HL-60/S4 treated with retinoic acid at 250 ng/mL for 4 days and 3 days (cell line): ENCODE measurements at regions not wholly inside any gene's neighbourhood (a gene's known extent, or its start where the extent isn't known, plus 50 kb on each side); places are given as distances from the start of the nearest gene placed in this dataset.
"Not testable (repeated sequence)": the region's sequence is repeated elsewhere in the genome, so short reads cannot be mapped to it uniquely, and the experiment has no call there.

Experiments
- in situ Hi-C: fragments of 300-500 bp; cut with MboI; formaldehyde crosslinking; loops from 2 replicates; pipeline ENCODE4 v1.7.0; 2022; ENCODE audit warnings: low sequenced_read_pairs

DNA sequence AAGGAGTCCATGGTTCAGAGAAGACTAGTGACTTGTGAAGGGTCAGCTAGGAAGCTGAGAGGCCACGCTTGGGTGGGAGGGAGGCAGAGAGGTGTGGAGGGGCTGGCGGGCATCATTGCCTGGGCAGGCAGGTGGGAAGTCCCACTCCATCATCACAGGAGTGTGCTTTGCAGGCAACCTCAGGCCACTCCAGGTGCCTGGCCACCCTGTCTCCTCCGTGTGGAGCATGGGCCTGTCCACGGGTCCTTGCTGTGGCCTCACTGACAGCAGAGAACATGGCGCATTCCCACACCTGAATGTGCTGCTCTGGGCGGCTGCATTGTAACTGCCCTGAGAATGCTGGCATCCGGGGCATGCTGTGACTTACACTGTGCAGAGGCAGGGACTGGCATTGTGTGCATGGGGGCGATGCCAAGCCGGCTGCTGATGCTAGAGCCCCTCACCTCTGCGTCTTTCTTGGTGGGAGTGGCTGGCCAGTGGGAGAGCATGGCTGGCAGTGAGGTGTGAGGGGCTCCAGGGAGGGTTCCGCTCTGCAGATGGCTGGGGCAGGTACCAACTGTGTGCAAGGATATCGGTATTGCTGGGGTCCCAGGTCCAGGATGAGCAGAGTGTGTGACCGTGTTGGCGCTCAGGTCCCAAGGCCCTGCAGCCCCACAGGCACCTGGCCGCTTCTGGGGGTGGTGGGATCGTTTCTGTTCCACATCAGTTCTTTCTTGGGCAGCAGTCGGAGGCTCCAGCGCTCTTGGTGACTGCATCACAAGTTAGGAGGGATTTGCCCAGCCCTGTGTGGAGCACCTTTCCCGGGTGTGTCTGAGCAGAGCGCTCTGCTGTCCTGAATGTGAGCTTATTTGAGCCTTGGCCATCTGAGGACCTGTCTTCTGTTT is 94.8 kb downstream of the NPIPB11 start:
- in situ Hi-C loops: no loop called here

DNA sequence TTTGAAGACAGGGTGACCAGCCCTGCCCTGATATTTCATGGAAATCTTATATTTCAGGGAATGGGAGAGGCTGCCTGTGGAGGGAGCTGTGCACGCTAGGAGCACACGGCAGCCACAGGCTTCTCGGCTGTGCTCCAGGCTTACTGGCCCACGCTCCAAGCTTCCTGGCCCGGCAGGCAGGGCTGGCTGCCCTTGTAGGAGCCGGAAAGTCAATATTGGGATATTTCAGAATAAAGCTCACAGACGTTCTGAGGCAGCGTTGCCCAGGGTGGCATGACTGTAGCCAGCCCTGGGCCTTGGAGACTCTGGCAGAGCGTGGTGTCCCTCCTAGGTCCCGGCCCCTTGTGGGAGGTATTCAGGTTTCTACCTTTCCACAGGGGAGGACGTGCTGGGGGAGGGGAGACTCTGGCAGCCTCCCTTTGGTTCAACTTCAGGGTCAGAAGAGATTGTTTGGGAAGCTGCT is 95.6 kb downstream of the NPIPB11 start:
- in situ Hi-C loops: no loop called here

- in situ Hi-C loops: not testable (repeated sequence)
These were observed 96.3 kb downstream of the NPIPB11 start for GRCh38 chr16:29310243-29310642.

DNA sequence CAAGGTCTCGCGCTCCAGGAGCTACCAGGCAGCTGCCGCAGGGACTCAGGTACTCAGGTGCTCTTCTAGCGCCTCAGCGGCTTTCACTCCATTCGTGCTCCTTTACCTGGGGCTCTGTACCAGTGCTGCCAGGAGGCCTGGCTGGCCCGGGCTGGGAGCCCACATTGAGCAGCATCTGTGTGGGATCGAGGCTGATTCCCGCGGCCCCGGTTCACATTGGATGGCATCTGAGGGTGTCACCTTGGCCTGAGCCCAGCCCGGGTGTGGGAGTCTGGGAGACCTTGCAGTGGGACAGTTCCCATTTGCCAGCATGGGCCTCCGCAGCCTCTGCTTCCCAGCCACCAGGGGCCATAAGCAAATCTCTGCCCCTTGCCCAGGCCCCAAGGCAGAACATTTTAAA is 96.9 kb downstream of the NPIPB11 start:
- in situ Hi-C loops: not testable (repeated sequence)

DNA sequence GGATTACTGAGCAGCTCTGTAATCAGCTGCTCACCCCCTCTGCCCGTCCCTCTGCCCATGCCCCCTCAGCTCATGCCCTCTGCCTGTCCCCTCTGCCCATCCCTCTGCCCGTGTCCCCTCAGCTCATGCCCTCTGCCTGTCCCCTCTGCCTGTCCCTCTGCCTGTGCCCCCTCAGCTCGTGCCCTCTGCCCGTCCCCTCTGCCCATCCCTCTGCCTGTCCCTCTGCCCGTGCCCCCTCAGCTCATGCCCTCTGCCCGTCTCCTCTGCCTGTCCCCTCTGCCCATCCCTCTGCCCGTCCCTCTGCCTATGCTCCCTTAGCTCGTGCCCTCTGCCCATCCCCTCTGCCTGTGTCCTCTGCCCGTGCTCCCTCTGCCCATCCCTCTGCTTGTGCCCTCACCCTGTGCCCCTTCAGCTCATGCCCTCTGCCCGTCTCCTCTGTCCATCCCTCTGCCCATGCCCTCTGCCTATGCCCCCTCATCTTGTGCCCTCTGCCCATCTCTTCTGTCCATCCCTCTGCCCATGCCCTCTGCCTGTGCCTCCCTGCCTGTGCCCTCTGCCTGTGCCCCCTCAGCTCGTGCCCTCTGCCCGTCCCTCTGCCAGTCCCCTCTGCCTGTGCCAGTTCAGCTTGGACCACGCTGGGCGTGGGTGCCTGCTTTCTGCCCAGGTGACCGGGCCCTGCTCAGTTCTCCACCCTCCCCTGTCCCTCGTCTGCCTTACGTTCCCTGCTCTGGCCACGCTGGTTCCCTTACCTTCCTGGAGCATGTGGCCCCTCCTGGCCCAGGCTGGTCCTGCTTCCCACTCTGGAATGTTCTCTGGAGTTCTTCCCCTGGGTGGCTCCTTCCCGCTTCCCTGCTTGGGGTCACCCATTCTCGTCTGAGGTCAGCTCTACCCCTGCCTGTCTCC is 97.6 kb downstream of the NPIPB11 start:
- in situ Hi-C loops: no loop called here

GRCh38 chr16:29307598-29308507 is 98.7 kb downstream of the NPIPB11 start:
- in situ Hi-C loops: no loop called here

- in situ Hi-C loops: no loop called here
These were observed 99.4 kb downstream of the NPIPB11 start for GRCh38 chr16:29306943-29307597.

- in situ Hi-C loops: no loop called here
These were observed 100.3 kb downstream of the NPIPB11 start for GRCh38 chr16:29306201-29306600.

DNA sequence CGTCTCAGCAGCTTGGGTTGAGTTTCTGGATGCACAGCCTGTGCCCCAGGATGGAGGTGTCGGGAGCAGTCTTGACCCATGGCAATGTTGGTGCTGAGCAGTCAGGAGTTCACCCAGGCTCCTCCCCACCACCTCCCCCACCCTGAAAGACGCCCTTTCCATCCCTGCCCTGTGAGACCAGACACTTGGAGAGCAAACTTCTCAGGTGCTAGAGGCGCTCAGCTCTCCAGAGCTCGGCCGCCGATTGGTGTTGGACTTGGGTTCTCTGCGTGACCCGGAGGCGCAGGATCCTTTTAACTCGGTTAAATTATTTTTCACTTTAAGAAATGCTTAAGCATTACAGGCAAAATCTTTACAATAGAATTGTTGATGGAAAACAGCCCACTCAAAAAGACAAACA is 101.5 kb downstream of the NPIPB11 start:
- in situ Hi-C loops: not testable (repeated sequence)

DNA sequence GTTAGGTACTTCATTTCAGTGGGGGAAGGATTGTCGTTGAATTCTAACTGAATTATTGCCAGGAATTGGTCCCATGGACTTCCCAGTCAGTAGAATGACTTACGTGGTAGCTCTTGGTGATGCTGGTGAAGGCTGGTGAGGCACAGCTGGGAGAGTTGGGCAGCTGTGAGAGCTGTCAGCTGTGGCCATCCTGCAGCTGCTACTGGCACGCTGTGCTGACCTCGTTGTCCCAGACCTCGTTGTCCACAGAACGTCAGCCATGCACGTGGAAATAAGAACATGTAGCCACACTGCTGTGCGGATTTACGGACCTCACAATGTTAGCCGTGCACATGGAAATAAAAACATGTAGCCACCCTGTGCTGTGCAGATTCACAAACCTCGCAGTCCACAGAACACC is 102.3 kb downstream of the NPIPB11 start:
- in situ Hi-C loops: no loop called here

DNA sequence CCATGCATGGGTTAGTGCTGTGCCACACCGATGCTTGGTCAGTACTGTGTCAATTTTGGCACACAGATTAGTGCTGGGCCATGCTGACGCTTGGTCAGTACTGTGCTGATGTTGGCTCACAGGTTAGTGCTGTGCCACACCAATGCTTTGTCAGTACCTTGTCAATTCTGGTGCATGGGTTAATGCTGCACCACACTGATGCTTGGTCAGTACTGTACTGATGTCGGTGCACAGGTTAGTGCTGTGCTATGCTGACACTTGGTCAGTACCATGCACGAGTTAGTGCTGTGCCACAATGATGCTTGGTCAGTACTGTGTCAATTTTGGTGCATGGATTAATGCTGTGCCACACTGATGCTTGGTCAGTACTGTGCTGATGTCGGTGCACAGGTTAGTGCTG is 103.0 kb downstream of the NPIPB11 start:
- in situ Hi-C loops: no loop called here

- in situ Hi-C loops: no loop called here
These were observed 103.5 kb downstream of the NPIPB11 start for GRCh38 chr16:29302976-29303375.

DNA sequence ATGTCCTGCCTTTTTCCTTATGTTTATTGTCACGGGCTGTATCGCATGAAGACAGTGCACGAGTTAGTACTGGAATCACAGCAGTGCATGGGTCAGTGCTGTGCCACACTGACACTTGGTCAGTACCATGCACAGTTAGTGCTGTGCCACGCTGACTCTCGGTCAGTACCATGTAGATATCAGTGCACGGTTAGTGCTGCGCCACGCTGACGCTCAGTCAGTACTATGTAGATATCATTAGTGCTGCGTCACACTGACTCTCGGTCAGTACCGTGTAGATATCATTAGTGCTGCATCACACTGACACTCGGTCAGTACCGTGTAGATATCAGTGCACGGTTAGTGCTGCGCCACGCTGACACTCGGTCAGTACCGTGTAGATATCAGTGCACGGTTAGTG is 104.1 kb downstream of the NPIPB11 start:
- in situ Hi-C loops: not testable (repeated sequence)

DNA sequence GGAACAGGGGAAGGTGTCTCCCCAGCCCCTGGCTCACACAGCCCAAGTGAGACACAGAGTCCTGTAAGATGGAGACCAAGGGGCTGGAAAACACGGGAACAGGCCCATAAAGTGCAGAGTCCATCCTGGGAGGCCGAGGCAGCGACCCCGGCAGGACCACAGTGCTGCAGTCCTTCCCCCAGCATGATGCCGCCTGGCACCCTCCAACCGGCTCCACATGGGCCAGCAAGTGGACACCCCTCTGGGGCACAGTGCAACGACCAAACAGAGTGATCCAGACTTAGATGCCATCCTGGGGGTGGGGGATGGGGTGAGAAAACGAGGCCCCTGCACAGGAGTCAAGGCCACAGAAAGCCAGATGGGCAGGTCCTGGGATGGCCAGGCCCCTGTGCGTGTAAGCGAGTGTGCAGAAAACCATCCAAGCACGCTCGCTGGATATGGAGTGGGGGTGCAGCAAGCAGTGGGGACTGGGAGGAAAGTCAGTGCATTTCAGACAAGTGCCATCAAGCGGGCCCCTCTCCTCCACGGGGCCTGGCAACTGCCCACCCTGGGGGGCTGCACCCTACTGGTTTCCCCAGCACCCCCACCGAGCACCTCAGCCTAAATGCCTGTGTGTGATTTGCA is 104.7 kb downstream of the NPIPB11 start:
- in situ Hi-C loops: not testable (repeated sequence)

- in situ Hi-C loops: not testable (repeated sequence)
These were observed 105.7 kb downstream of the NPIPB11 start for GRCh38 chr16:29300541-29301535.

DNA sequence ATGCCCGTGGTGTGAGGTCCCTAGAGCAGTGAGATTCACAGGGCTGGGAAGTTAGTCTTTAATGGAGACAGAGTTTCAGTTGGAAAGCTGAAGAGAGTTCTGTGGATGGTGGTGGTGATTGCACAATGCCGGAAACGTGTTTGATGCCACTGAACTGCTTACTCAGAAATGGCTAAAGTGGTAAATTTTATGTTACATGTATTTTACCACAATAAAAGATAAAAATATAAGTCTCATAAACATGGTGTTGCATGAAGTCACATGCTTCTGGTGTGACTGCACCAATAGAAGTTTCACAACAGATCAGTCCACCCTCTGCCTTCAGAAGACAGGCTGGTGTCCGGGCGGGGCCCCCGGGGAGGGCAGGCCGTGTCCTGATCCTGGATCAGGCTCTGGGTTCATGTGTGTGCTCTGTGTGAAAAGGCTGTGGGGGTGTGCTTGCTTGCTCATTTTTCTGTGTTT is 106.5 kb downstream of the NPIPB11 start:
- in situ Hi-C loops: not testable (repeated sequence)

DNA sequence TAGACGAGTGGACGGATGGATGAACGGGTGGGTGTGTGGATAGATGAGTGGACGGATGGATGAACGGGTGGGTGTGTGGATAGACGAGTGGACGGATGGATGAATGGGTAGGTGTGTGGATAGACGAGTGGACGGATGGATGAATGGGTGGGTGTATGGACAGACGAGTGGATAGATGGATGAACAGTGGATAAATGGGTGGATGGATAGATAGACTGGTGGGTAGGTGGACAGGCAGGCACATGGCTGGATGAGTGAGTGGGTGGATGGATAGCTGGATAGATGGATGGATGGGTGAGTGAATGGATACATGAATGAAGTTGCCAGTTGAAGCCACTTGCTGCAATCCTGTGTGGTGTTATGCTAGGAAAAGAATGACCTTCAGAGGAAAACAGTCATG is 107.5 kb downstream of the NPIPB11 start:
- in situ Hi-C loops: not testable (repeated sequence)

GRCh38 chr16:29298307-29298706 is 108.2 kb downstream of the NPIPB11 start:
- in situ Hi-C loops: not testable (repeated sequence)
